PC-3 (cell line): ENCODE measurements at regions not wholly inside any gene's neighbourhood (a gene's known extent, or its start where the extent isn't known, plus 50 kb on each side); places are given as distances from the start of the nearest gene placed in this dataset.
"Not testable (repeated sequence)": the region's sequence is repeated elsewhere in the genome, so short reads cannot be mapped to it uniquely, and the experiment has no call there.

Experiments
- ATAC-seq: fragments of 200-7000 bp; cut with Tn5 transposase; 2 replicates; pipeline ENCODE4 v1.9.1; 2020; ENCODE audit warnings: mild to moderate bottlenecking, moderate library complexity
- BruUV-seq: library from RNA; stranded (reverse); fragments of 400-500 nt; replicated peaks from 2 replicates; lab custom pipeline; 2021; lab: Mats Ljungman, UMichigan
- CTCF ChIA-PET: fragments of 300-600 bp; sonication (Branson Sonifier 250); formaldehyde crosslinking; loops from one replicate; lab custom pipeline; 2022; ENCODE audit warnings: antibody characterized with exemption; lab: Charles Lee
- POLR2A ChIA-PET: fragments of 300-600 bp; sonication (Branson Sonifier 250); formaldehyde crosslinking; loops from one replicate; lab custom pipeline; 2022; ENCODE audit warnings: antibody characterized with exemption; ENCODE audit not compliant: unreplicated experiment; lab: Charles Lee
- DNase-seq: peaks from one replicate; pipeline ENCODE4 v3.0.0-alpha.2; 2015
- H2AFZ ChIP-seq: fragments of 300-600 bp; sonication (generic); 2 replicates; pipeline ENCODE4 v1.6.0; 2016; ENCODE audit warnings: antibody characterized with exemption, low read length
- H3F3A ChIP-seq: fragments of 300-600 bp; sonication (generic); one replicate; pipeline ENCODE4 v1.6.0; 2017; ENCODE audit warnings: antibody characterized with exemption, low read length, control low read depth, mild to moderate bottlenecking; ENCODE audit not compliant: unreplicated experiment
- H3K27ac ChIP-seq: fragments of 300-600 bp; sonication (generic); 2 replicates; pipeline ENCODE4 v1.5.1; 2016; ENCODE audit warnings: mild to moderate bottlenecking, low read length
- H3K27me3 ChIP-seq: fragments of 300-600 bp; sonication (generic); 2 replicates; pipeline ENCODE4 v1.6.1; 2016; ENCODE audit warnings: low read length, mixed read lengths
- H3K36me3 ChIP-seq: fragments of 300-600 bp; sonication (generic); 2 replicates; pipeline ENCODE4 v1.6.1; 2016; ENCODE audit warnings: low read depth, mixed run types, low read length, mixed read lengths
- H3K4me1 ChIP-seq: fragments of 300-600 bp; sonication (generic); 2 replicates; pipeline ENCODE4 v1.5.1; 2016; ENCODE audit warnings: low read length; ENCODE audit not compliant: insufficient read depth
- H3K4me2 ChIP-seq: fragments of 300-600 bp; sonication (generic); 2 replicates; pipeline ENCODE4 v1.6.0; 2016; ENCODE audit warnings: low read length
- H3K4me3 ChIP-seq: fragments of 300-600 bp; sonication (generic); 2 replicates; pipeline ENCODE4 v1.5.1; 2016; ENCODE audit warnings: mild to moderate bottlenecking, low read length, mixed read lengths
- H3K79me2 ChIP-seq: fragments of 300-600 bp; sonication (generic); 2 replicates; pipeline ENCODE4 v1.6.1; 2017; ENCODE audit warnings: low read length, mixed read lengths
- H3K9ac ChIP-seq: fragments of 300-600 bp; sonication (generic); 2 replicates; pipeline ENCODE4 v1.6.0; 2016; ENCODE audit warnings: mild to moderate bottlenecking, low read length
- H3K9me2 ChIP-seq: fragments of 300-600 bp; sonication (generic); replicated peaks from 2 replicates; pipeline ENCODE4 v1.6.1; 2016; ENCODE audit warnings: mixed run types, low read length, mixed read lengths
- H3K9me3 ChIP-seq: fragments of 300-600 bp; sonication (generic); 2 replicates; pipeline ENCODE4 v1.6.1; 2016; ENCODE audit warnings: low read length, mixed read lengths
- H4K20me1 ChIP-seq: fragments of 300-600 bp; sonication (generic); 2 replicates; pipeline ENCODE4 v1.6.1; 2016; ENCODE audit warnings: low read length, mixed read lengths
- EZH2 ChIP-seq: fragments of 300-600 bp; sonication (generic); IDR thresholded peaks from one replicate; pipeline ENCODE4 v1.6.1; 2017; ENCODE audit warnings: antibody characterized with exemption, mild to moderate bottlenecking, low read length; ENCODE audit not compliant: unreplicated experiment
- EZH2phosphoT487 ChIP-seq: fragments of 300-600 bp; sonication (generic); IDR thresholded peaks from 2 replicates; pipeline ENCODE4 v1.6.1; 2018; ENCODE audit warnings: mild to moderate bottlenecking, antibody characterized with exemption, low read length, borderline replicate concordance
- intact Hi-C: fragments of 100-400 bp; cut with micrococcal nuclease; formaldehyde crosslinking; loops from 2 replicates; pipeline ENCODE4 v1.9.0; 2023
- TF ChIP-seq, protein P1 (sequence below): fragments of 300-600 bp; sonication (generic); conservative IDR thresholded peaks from 2 replicates; pipeline ENCODE4 v1.5.1; 2017; ENCODE audit warnings: antibody characterized with exemption, low read depth, mild to moderate bottlenecking, low read length

DNA sequence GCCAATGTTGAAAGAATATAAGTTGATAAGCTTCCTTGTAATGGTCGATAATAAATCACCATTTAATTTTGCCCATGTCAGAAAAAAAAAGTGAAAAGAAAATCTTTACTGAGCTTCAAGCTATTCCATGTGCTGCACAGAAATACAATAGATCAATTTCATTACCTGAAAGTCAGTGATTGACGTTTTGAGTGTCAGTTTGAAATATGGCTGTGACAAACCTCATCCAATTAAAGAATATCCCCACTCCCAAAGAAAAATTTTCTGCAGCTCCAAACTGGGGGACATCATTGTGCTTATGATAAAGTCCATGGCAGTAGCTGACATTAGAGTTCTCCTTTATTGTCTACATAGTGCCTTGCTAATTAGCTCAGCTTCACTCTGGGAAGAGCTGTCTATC, 184.8 kb upstream of the RPRM start:
- BruUV-seq, result no TSS peak
- Histone ChIP-seq H3K4me2 (no peak overlapping the region), H2AFZ (no peak overlapping the region), H3K9me2 (no peaks in the 10 kb centered on the region), H3K4me3 (no peak overlapping the region), H4K20me1 (no peaks in the 10 kb centered on the region), H3K27me3 (no peaks in the 10 kb centered on the region), H3K9ac (no peak overlapping the region), H3K4me1 (no peaks in the 10 kb centered on the region), H3K9me3 (no peaks in the 10 kb centered on the region), H3K79me2 (no peaks in the 10 kb centered on the region), H3K27ac (no peak overlapping the region), H3F3A (no peaks in the 10 kb centered on the region), H3K36me3 (no peaks in the 10 kb centered on the region)
- no peak for DNase-seq
- ChIA-PET POLR2A (no interaction called here), CTCF (no interaction called here)
- TF ChIP-seq EZH2phosphoT487 (no peak), EZH2 (no peak)
- TF ChIP-seq, protein P1, sequence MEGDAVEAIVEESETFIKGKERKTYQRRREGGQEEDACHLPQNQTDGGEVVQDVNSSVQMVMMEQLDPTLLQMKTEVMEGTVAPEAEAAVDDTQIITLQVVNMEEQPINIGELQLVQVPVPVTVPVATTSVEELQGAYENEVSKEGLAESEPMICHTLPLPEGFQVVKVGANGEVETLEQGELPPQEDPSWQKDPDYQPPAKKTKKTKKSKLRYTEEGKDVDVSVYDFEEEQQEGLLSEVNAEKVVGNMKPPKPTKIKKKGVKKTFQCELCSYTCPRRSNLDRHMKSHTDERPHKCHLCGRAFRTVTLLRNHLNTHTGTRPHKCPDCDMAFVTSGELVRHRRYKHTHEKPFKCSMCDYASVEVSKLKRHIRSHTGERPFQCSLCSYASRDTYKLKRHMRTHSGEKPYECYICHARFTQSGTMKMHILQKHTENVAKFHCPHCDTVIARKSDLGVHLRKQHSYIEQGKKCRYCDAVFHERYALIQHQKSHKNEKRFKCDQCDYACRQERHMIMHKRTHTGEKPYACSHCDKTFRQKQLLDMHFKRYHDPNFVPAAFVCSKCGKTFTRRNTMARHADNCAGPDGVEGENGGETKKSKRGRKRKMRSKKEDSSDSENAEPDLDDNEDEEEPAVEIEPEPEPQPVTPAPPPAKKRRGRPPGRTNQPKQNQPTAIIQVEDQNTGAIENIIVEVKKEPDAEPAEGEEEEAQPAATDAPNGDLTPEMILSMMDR, result no peak
- intact Hi-C loops, result no loop called here
- no peak for ATAC-seq

DNA sequence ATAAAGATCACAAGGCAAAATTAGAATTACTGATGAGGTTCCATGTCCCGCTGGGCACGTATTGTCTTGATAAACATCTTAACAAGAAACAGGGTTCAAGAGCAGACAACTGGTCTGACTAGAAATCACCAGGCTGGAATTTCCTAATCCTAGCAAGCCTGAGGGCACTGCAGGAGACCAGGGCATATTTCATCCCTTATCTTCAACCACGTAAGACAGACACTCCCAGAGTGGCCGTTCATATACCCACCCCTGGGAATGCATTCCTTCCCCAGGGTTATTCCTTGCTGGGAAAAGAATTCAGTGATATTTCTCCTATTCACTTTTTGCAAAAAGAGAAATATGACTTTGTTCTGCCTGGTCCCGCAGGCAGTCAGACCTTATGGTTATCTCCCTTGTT, 185.4 kb upstream of the RPRM start:
- H3K4me3 ChIP-seq, H3K4me2 ChIP-seq, H3K9ac ChIP-seq, H2AFZ ChIP-seq, H3K4me1 ChIP-seq, CTCF ChIA-PET, H3F3A ChIP-seq, H3K36me3 ChIP-seq, H3K9me3 ChIP-seq, H3K27ac ChIP-seq, ATAC-seq, POLR2A ChIA-PET, H4K20me1 ChIP-seq, H3K9me2 ChIP-seq, DNase-seq, H3K79me2 ChIP-seq, intact Hi-C loops, BruUV-seq, H3K27me3 ChIP-seq: not testable (repeated sequence)

DNA sequence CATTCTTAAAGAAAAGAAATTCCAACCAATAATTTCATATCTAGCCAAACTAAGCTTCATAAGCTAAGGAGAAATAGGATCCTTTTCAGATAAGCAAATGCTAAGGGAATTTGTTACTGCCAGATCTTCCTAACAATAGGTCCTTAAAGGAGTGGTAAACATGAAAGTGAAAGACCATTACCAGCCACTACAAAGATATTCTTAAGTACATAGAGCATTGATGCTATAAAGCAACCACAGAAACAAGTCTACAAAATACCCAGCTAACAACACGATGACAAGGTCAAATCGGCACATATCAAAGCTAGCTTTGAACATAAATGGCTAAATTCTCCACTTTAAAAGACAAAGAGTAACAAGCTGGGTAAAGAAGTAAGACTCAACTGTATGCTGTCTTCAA, 188.9 kb upstream of the RPRM start:
- Histone ChIP-seq H3K4me2 (no peak overlapping the region), H3K9me3 (no peaks in the 10 kb centered on the region), H3K36me3 (no peaks in the 10 kb centered on the region), H3K27me3 (no peaks in the 10 kb centered on the region), H2AFZ (no peak overlapping the region), H4K20me1 (no peaks in the 10 kb centered on the region), H3K79me2 (no peaks in the 10 kb centered on the region), H3K27ac (no peak overlapping the region), H3K4me1 (no peaks in the 10 kb centered on the region), H3K9me2 (no peaks in the 10 kb centered on the region), H3K4me3 (no peak overlapping the region), H3F3A (no peaks in the 10 kb centered on the region), H3K9ac (no peak overlapping the region)
- intact Hi-C loops, result no loop called here
- BruUV-seq, result no TSS peak
- TF ChIP-seq EZH2phosphoT487 (no peak), EZH2 (no peak)
- TF ChIP-seq, protein P1, result no peak
- DNase-seq, result no peak
- ATAC-seq, result no peak
- POLR2A ChIA-PET, result no interaction called here
- CTCF ChIA-PET, result no interaction called here
